GM19324 (cell line): ENCODE measurements at regions not wholly inside any gene's neighbourhood (a gene's known extent, or its start where the extent isn't known, plus 50 kb on each side); places are given as distances from the start of the nearest gene placed in this dataset.

Source experiments
- ATAC-seq: cut with Tn5 transposase; IDR thresholded peaks from one replicate; pipeline ENCODE4 v1.9.1; 2021; ENCODE audit warnings: mild to moderate bottlenecking, moderate library complexity; ENCODE audit not compliant: unreplicated experiment, low FRiP score

- ATAC-seq = no peak
Observed at GRCh38 chr16:79754081-79754480, 153.5 kb upstream of the MAF start.

DNA sequence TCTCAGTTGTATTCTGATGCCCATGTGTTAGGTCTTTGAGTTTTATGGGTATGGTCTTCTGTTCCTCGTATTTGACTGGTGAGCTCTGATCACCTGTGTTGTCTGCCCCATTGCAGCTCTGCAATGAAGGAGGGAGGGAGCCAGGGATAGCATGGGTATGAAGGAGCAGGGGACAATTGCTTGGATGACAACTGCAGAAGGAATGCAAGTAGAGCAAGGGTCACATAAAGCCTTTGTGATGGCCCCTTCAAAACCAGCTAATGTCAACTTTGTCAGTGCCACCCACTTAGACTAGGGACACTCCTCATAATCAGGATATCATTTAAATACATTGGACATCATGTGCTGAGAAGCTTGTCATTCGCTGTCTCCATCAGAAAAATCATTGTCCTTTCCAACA, 152.7 kb upstream of the MAF start:
- ATAC-seq = no peak

- ATAC-seq = no peak
Observed at GRCh38 chr16:79752396-79752795, 151.9 kb upstream of the MAF start.

GRCh38 chr16:79751471-79752184, 151.1 kb upstream of the MAF start:
- ATAC-seq = no peak

DNA sequence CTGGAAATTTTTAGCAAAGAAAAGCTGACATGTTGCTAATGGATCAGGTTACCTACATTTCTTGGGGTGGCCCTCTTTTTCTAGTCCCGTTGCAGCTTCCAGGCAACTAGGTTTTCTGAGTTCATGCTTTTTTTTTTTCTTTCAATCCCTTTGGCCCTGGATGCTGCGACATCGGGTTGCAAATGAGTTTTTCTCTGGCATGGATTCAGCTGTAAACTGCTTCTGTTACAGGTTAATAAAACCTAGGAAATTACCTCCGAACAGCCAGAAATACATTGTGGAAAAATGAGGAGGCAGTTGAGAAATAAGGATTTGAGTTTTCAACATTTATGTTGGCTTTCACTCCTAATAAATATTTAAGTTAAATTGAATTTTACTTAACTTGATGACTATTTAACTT, 149.8 kb upstream of the MAF start:
- no peak for ATAC-seq

GRCh38 chr16:79748629-79749028, 148.1 kb upstream of the MAF start:
- ATAC-seq = no peak

- no peak for ATAC-seq
Observed at GRCh38 chr16:79747688-79748087, 147.2 kb upstream of the MAF start.

DNA sequence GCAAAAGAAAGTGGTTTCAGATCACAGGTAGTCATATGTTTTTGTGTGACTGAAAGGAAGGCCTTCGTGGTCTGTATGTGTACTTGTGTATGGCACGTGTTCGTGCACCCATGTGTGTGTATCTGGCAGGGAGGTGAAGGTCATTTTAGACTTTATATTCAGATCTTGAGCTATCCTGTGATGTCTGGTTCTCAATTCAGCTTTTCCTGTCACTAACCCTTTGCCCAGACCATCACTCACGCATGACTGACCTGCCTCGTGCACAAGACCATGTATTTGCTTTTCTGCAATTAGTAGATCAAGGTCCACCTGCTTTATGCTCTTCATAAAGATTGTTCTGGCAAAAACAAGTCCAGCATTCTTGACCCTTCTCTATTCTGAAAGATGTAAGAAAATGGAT, 139.7 kb upstream of the MAF start:
- no peak for ATAC-seq

DNA sequence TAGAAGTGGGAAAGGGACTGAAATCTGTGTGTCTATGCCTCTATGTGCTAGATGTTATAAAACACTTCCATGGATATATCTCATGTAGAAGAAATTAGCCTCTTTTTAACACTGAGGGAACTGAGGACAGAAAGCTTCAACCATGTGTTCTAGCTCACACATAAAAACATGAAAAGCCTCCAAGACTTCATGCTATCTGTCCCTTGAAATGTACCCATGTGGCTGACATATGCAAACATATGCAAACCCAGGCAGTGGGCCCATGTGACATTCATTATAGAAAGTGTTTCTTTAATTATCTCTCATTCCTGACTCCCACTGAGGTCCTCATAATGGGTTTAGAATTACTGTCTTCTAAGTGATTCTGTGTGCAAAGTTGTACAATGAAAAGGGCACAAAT, 134.7 kb upstream of the MAF start:
- no peak for ATAC-seq

DNA sequence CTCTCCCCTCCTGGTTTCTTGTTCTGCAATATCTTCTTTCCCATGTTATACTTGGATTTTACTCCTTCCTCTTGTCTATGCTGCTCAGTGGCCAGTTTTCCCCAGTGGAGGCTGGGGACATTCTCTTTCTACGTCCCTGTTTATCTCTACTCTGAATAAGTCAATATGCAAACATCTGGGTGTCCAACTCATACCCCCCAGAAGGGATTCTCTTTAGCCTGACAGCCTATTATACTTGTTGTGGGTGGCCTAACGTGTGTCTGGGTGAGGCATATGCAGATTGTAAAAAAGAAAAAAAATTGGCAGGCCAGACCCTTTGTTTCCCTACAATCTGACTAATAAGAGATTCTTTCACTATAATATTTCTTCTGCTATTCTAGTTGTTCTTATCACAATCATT, 134.2 kb upstream of the MAF start:
- no peak for ATAC-seq

DNA sequence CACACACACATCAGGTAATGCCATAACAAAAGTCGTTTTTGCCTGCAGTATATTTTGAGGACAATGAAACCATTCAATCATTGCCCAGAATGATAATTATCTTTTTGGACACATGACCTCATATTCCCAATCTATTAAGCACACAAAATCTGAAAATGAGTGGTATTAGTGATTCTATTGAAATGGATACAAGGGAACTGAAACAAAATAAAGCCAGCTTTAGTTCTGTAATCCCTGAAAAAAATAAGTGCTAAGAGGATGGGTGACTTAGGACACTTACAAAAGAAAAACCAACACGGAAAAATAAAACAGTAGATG, 128.3 kb upstream of the MAF start:
- ATAC-seq = no peak

DNA sequence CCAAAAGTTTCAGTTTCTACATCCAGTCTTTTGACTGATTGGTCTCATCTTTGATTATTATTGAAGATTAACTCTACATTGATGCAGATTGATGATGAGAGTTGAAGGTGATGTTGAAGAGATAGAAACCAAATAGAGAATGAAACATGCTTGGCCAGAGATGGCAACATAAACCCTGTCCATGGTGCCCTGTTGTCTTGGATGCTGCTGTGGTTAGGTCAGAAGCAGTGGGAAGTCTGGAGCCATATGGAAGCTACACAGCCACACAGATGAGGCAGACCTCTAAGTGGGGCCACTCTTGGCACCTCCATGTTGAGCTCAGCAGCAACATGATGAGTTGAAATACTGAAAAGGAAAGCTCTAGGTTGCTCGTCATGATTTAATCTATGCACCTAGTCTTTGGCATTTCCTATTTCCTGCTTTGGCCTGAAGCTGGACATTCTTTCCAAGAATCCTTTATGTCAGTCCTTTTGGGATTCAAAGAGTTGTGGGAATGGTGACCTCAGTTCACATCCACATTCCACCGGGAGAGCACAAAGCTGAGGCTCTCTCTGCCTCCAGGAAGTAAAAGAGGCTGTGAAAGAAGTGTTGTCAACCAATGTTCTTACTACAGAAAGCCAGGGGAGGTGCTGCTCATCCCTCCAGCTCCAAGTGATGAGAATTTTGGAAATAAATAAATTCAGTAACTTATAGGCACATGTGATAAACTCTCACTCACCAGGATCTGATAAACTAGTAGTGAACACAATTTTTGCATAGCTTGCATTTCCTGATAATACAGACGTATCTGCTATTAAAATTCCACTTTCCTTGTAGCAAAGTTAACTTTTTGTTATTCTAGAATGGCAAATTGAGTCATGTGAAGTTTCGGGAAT, 127.7 kb upstream of the MAF start:
- ATAC-seq = no peak

DNA sequence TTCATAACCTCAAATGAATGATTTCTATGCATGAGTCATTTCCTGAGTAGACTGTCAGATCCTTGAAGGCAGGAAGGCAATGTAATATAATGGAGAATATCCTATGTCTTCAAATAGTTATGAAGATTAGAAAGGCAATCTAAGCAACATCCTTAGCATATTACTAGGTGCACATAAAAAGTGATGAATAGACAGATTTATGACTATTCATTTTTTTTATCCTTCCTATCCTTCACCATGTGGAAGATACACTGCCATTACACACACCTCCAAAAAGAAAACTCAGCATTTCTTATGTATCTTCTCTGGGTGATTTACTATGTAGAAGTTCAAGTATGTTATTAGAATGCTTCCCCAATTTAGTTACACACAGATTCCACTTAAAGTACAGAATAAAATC, 126.4 kb upstream of the MAF start:
- no peak for ATAC-seq

DNA sequence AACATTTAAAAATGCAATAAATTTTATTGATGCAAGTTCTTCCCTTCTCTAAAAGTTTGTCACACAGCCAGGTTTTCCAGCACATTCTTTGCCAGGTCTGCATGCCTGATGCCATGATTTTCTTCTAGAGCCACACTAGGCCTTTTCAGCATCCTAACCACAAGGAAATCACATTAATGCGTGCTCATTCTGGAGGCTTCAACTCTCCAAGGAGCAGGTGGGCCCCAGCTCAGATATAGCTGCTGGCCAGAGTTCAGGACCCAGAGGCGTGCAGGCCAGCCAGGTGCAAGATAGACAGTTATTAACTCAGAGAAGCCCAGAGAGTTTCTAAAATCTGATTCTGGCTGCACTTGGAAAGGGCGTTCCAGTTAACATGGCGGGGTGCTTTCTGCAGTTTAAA, 124.5 kb upstream of the MAF start:
- no peak for ATAC-seq

- ATAC-seq = no peak
Observed at GRCh38 chr16:79723583-79724168, 123.1 kb upstream of the MAF start.

DNA sequence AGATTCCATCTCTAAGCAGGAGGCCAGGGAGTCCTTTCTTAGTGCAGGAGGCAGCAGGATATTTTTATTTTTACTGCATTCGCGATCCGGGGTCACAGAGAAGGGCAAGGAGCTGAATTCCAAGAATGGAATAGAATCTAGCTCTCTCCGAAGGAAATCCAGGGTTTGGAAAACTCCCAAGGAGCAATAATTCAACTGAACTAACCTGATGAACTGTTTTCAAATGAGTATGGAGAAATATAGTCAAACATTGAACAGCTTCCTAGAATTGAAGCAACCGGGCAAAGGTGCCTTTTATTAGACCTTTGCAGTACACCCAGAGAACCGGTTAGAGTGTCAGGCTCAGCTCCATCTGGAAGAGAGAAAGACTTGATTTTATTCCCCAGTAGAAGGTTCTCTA, 120.7 kb upstream of the MAF start:
- ATAC-seq = no peak

- ATAC-seq = no peak
Observed at GRCh38 chr16:79717333-79718137, 117.0 kb upstream of the MAF start.

GRCh38 chr16:79716645-79717332, 116.3 kb upstream of the MAF start:
- no peak for ATAC-seq

DNA sequence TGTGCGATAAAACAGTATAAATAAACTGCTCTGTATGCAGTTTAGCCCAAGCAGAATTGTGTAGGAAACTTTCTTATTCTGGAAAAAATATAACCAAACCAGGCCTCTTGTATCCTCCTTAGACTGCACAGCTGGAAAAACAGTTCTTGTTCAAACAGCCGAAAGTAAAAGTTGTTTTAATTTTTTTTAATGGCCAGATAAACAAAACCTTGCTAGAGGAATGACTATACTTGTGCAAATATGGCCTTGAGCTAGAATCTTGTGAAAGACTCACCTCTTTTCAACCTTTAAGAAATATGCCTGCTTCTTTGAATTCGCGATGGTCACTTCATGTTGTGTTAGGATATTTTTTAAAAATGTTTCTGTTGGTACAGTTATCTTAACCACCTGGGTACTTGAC, 114.5 kb upstream of the MAF start:
- ATAC-seq = no peak

DNA sequence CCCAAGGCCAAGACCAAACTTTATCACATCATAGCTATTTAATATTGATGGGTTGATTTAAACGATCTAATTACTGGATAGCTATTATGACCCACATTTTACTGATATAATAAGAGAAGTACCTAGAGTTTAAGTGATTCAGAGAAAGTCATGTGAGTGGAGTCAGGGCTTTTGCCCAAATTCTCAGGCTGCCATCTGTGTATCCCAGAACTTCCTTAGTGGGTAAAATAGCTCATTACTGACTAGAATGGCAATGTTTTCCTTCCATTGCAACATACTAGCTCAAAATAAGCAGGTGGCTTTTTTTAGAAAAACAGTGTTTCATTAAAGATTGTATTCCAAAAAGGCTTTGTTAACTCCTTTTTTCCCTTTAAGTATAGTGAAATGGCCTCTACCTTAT, 113.9 kb upstream of the MAF start:
- ATAC-seq = no peak
